ENCODE measurements at regions not wholly inside any gene's neighbourhood (a gene's known extent, or its start where the extent isn't known, plus 50 kb on each side); places are given as distances from the start of the nearest gene placed in this dataset.

DNA sequence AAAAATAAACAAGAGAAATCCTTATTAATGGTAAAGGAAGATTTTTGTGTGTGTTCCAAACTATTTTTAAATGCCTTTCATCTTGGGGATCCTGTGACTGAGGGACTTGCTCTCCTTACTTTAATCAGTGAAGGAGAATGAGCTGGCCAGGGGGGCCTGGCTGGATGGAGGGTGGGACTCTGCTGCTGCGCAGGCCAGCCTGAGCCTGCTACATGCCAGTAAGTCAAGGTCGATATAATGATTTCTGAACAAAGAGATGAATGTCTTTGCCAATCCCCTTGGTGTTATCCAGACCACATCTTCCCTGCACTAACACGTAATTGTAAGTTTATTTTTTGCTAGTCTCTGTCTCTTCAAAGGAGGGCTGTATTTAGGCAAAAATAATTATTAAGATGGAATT, 1679.2 kb upstream of the TENM3 start:
- no peak for DNase-seq

DNA sequence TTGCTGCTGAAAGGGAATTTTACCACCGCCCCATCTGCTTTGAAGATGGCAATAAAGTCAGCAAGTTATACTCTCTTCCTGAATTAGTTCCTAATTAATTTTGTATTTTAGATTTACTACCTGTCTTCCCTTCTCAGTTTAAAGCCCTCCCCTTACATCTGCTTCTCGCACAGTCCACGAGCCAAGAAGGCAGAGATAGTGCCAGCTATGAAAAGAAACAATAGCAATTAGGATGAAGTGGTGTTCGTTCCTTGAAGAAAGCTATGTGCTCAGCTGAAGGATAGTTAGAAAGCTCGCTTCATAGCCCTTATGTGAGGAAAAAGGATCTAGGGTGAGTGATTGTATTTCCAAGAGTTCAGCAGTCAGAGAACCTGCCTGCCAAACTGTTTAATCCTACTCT, 1678.8 kb upstream of the TENM3 start:
- no peak for DNase-seq

DNA sequence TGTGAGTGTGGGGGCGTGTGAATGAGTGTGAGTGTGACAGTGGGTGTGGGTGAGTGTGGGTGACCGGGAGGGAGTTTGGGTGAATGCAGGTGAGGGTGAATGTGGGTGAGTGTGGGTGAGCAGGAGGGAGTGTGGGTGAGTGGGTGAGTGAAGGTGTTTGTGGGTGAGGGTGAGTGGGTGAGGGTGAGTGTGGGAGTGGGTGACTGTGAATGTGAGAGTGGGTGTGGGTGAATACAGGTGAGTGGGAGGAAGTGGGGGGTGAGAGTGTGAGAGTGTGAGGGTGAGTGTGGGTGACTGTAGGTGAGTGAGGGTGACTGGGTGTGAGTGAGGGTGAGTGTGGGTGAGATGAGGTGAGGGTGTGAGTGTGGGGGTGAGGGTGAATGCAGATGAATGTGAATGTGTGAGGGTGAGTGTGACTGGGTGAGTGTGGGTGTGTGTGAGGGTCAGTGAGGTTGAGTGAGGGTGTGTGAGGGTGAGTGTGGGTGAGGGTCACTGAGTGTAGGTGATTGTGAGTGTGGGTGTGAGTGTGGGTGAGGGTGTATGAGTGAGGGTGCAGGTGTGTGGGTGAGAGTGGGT, 1677.3 kb upstream of the TENM3 start:
- no peak for DNase-seq

DNA sequence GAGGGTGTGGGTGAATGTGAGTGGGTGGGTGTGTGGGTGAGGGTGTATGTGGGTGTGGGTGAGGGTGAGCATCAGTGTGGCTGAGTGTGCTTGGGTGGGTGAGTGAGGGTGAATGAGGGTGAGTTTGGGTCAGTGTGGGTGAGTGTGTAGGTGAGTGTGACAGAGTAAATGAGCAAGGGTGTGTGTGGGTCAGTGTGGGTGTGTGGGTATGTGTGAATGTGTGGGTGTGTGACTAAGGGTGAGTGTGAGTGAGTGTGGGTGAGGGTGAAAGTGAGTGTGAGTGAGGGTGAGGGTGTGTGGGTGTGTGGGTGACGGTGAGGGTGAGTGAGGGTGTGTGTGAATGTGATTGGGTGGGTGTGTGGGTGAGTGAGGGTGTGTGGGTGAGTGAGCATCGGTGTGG, 1676.7 kb upstream of the TENM3 start:
- DNase-seq: no peak

DNA sequence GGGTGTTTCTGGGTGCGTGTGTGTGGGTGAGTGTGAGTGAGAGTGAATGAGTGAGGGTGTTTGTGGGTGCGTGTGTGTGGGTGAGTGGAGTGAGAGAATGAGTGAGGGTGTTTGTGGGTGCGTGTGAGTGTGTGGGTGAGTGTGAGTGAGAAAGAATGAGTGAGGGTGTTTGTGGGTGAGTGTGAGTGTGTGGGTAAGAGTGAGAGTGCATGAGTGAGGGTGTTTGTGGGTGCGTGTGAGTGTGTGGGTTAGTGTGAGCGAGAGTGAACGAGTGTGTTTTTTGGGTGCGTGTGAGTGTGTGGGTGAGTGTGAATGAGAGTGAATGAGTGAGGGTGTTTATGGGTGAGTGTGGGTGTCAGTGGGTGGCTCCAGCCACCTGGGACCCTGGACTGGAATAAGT, 1676.1 kb upstream of the TENM3 start:
- DNase-seq: no peak

DNA sequence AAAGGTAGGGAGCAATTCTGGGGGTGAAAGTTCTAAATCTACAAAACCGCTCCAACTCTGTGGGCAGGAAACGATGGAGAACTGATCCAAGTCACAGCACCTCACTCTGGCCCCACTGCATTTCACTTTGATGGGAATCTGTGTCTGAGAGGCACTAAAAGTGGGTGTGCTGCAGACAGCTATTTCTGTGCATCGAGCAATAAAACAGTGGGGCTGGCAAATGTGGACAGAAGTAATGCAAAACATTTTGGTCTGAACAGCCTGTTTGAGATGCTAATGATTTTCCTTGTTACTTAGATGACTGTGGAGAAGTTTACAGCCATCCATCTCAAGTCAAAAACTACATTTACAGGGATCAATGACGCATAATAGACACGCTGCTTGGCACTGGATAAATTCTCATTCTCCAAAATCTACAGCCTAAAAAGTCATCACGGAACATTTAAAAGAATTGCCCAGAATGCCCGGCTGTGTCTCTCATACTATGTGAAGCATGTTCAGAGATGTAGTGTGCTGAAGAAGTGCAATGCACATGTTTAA, 1671.6 kb upstream of the TENM3 start:
- no peak for DNase-seq

DNA sequence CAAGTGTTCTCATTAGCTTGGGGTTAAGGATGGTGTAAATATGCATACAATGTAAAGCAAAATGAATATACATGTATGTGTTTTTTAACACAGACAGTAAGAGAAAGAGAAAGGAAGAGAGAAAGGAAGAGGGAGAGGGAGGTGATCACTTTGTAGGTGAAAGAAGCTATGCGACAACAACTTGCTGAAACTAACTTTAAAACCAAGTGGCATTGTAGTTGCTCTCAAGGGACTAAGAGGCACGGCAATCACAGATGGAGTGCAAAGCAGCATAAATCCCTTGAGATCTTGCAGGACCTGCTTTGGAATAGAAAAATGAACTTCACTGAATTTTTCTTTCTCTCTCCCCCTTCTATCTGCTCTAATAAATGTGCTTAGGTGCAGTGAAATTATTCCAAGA, 1665.0 kb upstream of the TENM3 start:
- no peak for DNase-seq

DNA sequence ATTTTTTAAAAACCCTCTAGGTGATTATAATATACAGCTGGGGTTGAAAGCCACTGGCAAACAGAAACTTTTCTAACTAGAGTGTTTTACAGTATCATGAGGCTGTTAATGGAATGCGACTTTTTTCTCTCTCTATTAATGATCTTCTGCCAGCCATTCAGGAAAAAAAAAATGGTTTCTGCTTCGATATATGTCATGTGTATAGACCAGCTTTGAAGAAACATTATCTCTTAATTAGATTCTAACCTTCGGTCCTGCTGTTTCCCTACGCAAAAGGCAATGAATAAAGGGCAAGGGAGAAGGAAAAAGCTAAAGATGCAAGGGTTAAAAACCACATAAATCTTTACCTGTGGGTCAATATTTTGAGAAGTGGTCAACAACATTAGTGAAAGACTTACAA, 1662.1 kb upstream of the TENM3 start:
- no peak for DNase-seq

DNA sequence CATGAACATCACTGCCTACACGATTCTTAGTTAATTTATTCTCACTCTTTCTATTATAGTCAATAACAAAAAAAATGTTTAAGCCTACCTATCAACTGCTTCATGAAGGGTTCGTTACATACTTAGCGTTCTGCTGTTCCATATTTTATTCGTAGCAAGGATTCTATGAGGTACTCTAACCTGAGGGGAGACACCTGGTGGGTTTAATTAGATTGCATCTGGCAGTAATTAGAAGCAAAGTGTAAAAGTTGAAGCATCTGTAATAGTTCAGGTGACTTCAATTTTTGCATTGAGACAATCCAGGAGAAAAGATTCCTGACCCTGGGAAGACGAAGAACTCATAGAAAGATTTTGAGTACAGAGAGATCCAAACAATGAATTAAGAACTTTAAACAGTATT, 1655.8 kb upstream of the TENM3 start:
- DNase-seq: no peak

DNA sequence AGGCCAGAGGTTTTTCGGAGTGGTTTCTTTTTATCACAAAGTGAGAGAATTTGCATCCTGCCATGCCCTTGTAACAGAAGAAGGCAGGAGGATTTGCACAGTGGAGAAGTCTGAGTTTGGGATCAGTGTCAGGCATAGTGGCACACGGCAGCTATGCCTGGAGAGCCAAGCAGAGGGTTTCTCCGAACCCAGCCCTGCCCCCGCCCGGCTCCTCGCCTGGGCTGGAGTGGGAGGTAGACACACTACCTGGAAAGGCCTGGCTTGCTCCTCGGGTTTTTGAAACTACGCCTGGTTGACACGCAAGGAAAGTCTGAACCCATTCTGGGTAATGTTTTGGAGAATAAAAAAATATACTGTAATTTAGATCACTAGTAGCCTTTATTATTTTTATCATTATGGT, 1653.6 kb upstream of the TENM3 start:
- DNase-seq: no peak

DNA sequence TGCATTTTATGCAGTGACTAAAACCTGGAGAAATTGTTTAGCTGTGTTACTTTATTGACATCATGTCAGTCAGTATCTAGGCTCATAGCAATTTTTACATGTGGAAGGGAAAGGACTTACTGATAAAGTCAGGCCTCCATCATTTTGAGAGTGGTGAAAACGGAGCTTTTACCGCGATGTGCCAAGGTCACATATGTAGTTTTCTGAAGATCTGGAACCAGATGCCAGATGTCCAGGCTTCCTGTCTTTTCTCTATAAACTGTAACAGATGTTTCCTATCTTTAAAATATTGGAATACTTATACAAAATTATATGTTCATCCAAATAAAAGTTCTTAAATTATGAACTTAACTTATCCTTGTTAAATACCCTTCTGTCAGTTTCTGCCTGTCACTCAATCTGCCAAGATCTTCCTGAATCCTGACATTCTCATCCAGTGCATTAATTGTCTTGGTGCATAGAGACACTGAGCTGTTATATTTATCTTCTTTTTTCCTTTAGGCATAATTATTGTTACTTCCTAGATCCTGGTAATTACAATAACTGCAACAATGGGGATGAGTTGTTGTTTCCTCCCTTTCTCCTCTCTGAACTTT, 1646.2 kb upstream of the TENM3 start:
- no peak for DNase-seq

DNA sequence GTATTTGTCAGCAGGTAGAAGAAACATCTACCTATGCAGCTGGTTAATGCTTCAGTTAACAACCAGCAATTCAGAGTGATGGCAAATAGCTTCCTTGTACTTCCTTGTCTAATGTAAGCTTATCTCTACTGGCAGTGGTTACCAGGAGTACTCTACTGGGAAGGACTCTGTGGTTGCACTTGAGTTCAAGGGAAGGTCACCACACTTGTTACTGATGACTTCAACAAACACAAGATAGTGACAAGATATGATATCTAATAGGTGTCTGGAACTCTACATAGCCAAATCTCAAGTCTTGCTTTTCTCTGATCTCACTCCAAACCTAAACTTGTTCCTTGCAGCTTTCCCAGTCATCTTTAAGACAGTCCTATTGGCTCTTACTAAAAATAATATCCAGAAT, 1644.9 kb upstream of the TENM3 start:
- peak; percentile 1 for DNase-seq

DNA sequence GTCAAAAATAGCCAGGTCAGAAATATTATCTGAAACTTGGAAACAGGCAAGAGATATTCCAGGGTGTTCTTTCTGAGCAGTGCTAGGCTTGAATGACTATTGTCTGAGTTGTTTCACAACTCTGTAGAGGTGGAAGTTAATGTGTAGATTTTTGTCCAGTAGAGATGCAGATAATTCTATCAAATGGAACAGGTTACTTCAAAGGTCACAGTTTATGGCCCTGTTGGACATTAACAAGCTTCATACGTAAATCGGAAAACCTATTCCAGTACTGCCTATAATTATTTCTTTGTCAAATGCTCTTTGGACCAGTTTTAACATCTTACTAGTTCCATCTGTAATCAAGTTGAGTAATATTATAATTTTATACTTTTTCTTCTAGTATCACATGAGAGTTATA, 1639.4 kb upstream of the TENM3 start:
- DNase-seq: no peak

DNA sequence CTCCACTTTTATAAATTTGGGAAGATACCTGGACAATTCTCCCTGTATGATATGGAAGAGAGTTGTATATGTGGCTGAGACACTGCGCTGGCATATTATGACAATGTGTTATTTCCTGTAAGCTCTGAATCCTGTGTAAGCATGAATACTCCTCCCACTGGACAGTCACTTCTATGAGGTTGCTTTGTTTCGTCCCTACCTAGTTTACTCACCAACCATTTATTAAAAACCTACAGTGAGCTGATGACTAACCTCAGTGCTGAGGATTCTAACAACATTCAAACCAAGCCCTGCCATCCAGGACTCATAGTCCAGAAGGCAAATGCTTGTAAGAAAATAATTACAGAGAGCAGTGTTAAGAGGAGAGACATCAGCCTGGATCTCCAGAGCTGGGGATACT, 1632.9 kb upstream of the TENM3 start:
- no peak for DNase-seq

DNA sequence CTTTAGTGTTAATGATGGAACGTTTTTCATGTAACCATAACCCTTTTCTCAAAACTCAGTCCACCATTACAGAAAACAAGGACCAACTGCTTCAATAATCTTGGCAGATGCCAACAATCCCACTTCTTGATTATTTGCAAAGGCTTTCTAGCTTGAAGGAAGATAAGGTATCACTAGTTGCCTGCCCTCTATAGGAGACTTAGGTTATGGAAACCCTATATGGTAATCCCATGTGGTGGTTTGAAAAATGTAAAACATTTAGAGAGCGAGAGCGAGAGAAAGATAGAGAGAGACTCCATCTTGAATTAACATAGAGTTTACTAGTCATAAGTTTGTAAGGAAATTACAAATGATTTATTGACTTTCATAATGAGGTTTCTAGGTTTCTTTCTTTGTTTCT, 1627.5 kb upstream of the TENM3 start:
- DNase-seq: no peak

DNA sequence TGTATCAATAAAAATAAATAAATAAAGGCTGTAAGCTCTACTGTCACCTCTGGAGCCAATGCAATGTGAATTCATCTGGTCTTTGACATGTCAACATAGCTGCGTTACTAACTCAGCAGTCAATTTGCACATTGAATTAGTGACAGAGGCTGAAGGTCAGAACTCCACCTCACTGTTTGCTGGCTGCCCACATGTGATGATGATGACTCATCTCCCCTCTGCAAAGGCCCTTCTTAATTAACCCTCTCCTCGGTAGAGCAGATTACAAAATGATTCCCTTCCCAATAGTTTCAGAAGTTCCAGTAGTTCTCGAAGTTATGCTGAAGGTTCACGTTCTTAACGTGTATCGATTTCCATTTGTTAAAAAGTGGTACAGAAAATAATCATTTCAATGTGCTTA, 1626.0 kb upstream of the TENM3 start:
- peak; percentile 2 for DNase-seq

DNA sequence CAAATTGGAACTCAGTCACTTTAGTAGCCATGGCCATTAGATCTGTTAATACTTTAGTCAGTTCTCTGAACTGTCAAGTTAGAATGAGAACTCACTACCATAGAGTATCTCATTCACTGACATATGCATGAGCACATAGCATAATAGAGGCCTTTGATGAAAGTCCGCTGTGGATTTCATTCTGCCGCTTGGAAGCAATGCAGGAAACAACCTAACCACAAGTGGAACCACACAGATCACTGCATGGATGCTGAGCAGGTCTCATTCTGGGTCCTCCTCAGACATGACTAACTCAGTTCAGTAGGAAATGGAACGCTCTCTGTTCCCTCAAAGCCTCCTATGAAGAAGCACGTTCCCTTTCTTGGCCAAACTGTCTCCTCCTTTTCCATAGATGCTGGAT, 1624.8 kb upstream of the TENM3 start:
- no peak for DNase-seq

DNA sequence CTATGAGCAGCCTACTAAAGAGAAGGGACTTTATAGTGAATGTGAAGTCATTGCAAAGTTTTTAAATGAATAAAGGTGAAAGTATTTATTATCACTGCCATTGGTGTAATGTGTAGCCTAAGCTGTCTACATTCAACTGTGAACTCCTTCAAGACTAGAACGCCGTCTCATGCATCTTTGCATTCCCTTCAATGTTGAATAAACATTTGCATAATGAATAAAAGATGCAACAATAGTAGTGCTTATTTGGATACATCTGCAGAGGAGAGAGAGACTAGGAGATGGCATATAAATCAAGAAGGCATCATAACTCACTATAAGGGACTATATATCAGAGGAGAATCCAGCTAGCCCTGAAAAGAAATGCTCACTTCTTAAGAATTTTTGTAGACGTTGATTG, 1623.8 kb upstream of the TENM3 start:
- DNase-seq: no peak

DNA sequence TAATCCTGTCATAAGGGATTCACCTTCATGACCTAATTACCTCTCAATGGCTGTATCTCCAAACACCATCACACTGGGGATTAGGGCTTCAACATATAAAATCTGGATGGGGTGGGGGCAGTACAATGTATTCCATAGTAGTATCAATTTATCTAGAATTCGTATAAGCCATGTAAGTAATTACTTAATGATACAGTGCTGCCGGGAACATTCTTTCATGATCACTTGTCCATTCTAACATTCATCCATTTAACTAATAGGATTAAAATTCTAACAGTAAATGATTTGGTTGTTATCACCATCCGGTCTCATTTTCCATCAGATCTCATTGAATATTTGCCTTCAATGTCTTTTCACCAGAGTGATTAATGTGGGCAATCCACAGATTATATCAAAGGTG, 1620.9 kb upstream of the TENM3 start:
- DNase-seq: no peak

DNA sequence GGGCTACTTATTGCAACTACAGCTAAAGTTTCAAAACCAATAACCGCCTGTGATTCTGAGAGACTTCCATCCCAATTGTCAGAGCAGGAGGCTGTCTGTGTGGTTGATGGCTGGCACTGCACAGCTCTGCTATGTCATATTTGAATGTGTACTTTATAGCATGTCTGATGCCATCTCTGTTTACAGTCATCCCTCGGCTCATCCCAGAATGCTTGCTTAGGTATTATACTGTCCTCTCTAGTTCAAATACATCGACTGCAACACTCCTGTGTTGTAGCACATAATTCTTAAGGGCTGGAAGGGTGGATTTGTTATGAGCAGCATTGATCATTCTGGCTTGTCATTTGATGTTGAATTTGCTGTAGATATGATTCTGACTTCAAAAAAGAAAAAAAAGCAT, 1617.5 kb upstream of the TENM3 start:
- no peak for DNase-seq

DNA sequence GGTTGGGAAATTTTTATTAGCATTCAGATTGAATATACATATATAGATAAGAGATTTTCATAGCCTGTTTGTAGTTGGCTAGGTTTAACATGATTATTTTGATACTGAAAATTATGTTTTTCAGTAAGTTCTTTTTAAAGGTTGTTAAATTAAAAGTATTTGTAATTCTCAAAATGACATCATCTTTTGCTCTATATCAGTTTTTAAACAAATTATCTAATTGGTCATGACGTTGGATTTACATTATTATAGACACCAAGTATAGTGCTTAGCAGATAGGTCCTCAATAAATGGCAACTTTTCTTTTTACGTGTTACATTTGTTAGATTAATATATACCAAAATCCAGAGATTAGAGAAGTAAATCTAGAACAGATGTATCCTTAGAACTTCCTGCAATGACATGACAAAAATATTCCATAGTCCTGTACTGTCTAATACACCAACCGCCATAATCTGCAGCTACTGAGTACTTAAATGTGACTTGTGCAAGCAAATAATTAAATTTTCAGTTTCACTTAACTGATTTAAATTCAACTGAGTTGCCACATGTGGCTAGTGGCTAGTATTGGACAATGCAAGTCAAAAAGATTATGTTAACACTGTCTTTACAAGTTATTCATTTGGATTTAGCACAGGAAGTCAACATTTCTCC, 1613.1 kb upstream of the TENM3 start:
- DNase-seq: no peak

DNA sequence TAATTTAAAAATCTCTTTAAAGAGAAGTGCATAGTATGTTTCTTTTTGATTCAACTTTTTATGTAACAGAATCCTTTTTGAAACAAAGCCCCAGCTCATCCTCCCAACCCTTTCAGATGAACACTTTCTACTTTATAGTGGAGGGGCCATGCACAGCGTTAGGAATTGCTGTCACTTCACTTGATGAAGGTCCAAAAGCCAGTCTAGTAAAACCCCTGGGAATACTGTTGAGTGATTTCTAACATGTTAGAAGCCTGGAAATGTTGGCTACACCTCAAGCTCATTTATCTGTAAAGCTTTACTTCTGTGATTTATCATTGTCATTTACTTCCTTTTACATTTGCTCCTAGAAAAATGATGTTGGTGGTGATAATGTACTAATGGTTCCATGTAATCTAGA, 1608.9 kb upstream of the TENM3 start:
- DNase-seq: no peak

DNA sequence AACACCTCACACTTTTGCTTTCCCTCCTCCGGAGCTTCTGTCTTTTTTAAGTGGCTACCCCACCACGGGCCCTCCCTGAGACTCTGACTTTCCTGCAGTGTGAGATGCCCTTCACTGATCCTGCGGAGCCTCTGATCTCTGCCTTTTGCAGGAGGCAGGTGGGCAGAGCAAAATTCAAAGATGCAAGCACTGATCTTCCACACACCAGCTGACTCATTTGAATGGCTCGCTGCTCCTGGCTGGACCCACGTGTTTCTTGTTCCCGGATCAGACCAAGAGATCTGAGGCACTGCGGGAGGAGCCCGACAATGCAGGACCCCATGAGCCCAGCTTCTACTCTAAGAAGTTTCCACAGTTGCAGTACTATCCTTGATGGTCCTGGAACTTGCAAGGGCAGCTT, 1607.9 kb upstream of the TENM3 start:
- DNase-seq: no peak

DNA sequence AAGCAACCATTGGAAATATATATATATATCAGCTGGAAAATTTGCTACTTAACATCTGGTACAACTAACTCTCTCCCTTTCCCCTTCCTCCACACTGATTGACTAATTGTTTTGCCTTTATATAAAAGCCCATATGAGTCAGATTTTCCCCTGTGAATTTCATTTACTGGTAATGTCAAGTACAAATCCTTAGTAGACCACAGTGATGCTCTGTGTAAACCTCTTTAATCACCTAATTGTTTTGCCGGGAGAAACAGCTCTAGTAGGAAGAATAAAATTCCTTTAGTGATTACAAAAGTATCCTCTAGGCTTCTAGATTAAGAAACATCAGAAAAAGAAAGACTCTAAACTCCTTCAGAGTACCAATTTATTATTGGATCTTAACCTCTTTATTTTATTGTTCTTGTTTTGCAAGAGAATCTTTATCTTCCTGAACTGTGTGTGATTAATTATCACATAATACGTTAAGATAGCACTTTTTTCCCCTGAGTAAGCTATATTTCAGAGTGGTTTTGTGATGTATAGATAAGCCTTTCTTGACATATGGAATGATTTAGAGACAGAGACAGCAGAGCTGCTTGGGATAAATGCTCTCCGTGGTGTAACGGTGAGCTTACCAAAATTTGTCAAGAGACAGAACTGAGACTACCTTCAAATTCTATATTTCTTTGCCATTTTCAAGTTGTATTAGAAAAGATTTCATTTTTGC, 1606.4 kb upstream of the TENM3 start:
- DNase-seq: no peak
